GM23248 (cell line): ENCODE measurements at regions not wholly inside any gene's neighbourhood (a gene's known extent, or its start where the extent isn't known, plus 50 kb on each side); places are given as distances from the start of the nearest gene placed in this dataset.

Source experiments
- EZH2 ChIP-seq: fragments of 200-600 bp; sonication (generic); IDR thresholded peaks from 2 replicates; pipeline ENCODE4 v1.6.1; 2018; ENCODE audit warnings: antibody characterized with exemption, mild to moderate bottlenecking; ENCODE audit not compliant: insufficient read depth, poor library complexity, severe bottlenecking
- EZH2phosphoT487 ChIP-seq: fragments of 200-600 bp; sonication (generic); IDR thresholded peaks from 2 replicates; pipeline ENCODE4 v1.6.1; 2018; ENCODE audit warnings: antibody characterized with exemption, moderate library complexity, mild to moderate bottlenecking, low read depth; ENCODE audit not compliant: insufficient read depth

DNA sequence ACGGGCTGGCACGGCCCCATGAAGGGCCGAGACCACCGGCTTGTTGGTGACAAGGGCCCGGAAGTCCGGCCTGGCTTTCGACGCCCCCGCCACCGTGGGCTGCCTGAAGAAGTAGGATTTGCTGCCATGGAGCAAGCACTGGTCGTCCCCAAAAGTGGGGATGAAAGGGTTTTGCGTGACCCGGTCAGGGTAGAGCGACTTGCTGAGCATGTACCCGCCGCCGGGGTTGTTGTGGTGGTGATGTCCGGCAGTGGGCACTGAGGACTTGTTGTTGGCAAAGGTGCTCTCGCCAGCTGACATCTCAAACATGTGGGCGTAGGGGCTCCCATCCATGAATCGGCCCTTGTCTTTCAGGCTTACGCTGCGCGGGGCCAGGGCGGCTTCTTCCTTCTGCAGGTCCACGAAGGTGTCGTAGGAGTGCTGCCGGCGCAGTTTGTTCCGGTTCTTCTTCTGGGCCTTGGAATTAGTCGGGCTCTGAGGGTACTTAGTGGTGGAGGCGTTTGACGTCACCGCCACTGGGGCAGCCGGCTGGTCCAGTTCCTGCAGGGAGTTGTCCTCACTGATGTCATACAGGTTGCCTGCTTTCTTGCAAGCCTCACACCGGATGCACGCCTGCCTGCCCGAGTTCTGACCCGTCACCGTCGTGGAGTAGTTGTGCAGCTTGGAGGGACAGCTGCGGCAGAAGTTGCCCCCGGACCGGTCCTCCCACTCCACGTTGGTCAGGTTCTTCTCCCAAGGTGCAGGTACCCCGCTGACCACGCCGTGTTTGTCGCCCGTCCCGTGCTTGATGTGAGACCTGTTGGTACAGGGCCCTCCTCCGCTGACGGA is 366.6 kb downstream of the EMP1 start:
- TF ChIP-seq EZH2 (no peak), EZH2phosphoT487 (no peak)
